Right lobe of liver (tissue), 4 donors: ENCODE measurements at regions not wholly inside any gene's neighbourhood (a gene's known extent, or its start where the extent isn't known, plus 50 kb on each side); places are given as distances from the start of the nearest gene placed in this dataset.

ENCODE experiments used
- CTCF ChIP-seq, 4 donors: fragments of 200-600 bp in 3 of 4; fragments of 450-650 bp in 1 of 4; IDR thresholded peaks; one replicate each; pipeline versions ENCODE4 v1.5.1 to v1.8.0; 2016 to 2022; ENCODE audit warnings: antibody characterized with exemption in 4 of 4, mild to moderate bottlenecking in 2 of 4
- POLR2A ChIP-seq: fragments of 450-650 bp; IDR thresholded peaks from one replicate; pipeline ENCODE4 v1.6.1; 2017; ENCODE audit warnings: antibody characterized with exemption, mild to moderate bottlenecking
- donor health status: DM: no; HTN: no; CAD: no.
- donor health status: DM: no; HTN: no; CAD: no.
- donor health status: DM: no; HTN: yes; CAD: no.

GRCh38 chr4:30385650-30386049 lies 334.5 kb upstream of the PCDH7 start:
- TF ChIP-seq CTCF (IDR thresholded peaks at IDR 0.05) (no peak), POLR2A (no peak)
